Upper lobe of left lung (tissue), 4 donors: ENCODE measurements at regions not wholly inside any gene's neighbourhood (a gene's known extent, or its start where the extent isn't known, plus 50 kb on each side); places are given as distances from the start of the nearest gene placed in this dataset.

Experiments used
- EP300 ChIP-seq, 4 donors: sonication (generic); formaldehyde crosslinking; IDR thresholded peaks; one replicate each; pipeline ENCODE4 v1.5.1; 2017; ENCODE audit warnings: antibody characterized with exemption in 4 of 4, control low read depth in 2 of 4
- POLR2A ChIP-seq, 4 donors: fragments of 450-650 bp; IDR thresholded peaks; one replicate each; pipeline ENCODE4 v1.5.1; 2016 to 2017; ENCODE audit warnings: antibody characterized with exemption in 4 of 4, mild to moderate bottlenecking in 2 of 4
- POLR2AphosphoS5 ChIP-seq, 2 donors: sonication (generic); formaldehyde crosslinking; IDR thresholded peaks; one replicate each; pipeline ENCODE4 v1.5.1; 2017; ENCODE audit warnings: antibody characterized with exemption in 2 of 2
- TF ChIP-seq, protein P1 (sequence below), 6 experiments: fragments of 450-650 bp in 4 of 6; fragments of 200-600 bp in 2 of 6; sonication (generic) in 2 of 6; IDR thresholded peaks; one replicate each; pipeline ENCODE4 v1.5.1; 2016 to 2019; ENCODE audit warnings: antibody characterized with exemption in 6 of 6

- TF ChIP-seq POLR2A (IDR thresholded peaks at IDR 0.05) (no peak), EP300 (IDR thresholded peaks at IDR 0.05) (no peak), POLR2AphosphoS5 (IDR thresholded peaks at IDR 0.05) (no peak)
- TF ChIP-seq, protein P1, sequence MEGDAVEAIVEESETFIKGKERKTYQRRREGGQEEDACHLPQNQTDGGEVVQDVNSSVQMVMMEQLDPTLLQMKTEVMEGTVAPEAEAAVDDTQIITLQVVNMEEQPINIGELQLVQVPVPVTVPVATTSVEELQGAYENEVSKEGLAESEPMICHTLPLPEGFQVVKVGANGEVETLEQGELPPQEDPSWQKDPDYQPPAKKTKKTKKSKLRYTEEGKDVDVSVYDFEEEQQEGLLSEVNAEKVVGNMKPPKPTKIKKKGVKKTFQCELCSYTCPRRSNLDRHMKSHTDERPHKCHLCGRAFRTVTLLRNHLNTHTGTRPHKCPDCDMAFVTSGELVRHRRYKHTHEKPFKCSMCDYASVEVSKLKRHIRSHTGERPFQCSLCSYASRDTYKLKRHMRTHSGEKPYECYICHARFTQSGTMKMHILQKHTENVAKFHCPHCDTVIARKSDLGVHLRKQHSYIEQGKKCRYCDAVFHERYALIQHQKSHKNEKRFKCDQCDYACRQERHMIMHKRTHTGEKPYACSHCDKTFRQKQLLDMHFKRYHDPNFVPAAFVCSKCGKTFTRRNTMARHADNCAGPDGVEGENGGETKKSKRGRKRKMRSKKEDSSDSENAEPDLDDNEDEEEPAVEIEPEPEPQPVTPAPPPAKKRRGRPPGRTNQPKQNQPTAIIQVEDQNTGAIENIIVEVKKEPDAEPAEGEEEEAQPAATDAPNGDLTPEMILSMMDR (IDR thresholded peaks at IDR 0.05) = no peak
These were observed 186.5 kb downstream of the MZT1 start for GRCh38 chr13:72540881-72541280.
